ENCODE measurements at regions not wholly inside any gene's neighbourhood (a gene's known extent, or its start where the extent isn't known, plus 50 kb on each side); places are given as distances from the start of the nearest gene placed in this dataset.

GRCh38 chr12:43290836-43291235 lies 261.2 kb downstream of the ADAMTS20 start:
- ChIA-PET RAD21 (ENCODE audit: unreplicated experiment) (interaction anchor here (0.8 to 1.6 kb wide), 2 partner anchors 10 to 47 kb away, joined by 3 to 9 read pairs; no protein-coding TSS in a partner anchor), POLR2A (no interaction called here)
- in situ Hi-C loops (cut with MboI), result no loop called here

More at GRCh38 chr12:43290836-43291235, 261.2 kb downstream of the ADAMTS20 start:
- whole genome bisulfite sequencing (ENCODE audit: insufficient coverage, insufficient replicate concordance, low lambda C conversion rate, missing lambda C conversion rate), result 28% methylated on average over 2 of the region's 2 CpGs
- Histone ChIP-seq H3K27me3 (replicated peaks in 1 of 2; ENCODE audit: control insufficient read depth in 2 of 2, insufficient read depth in 2 of 2, low read length in 1 of 2) (no peaks in the 10 kb centered on the region), H3K27ac (ENCODE audit: control insufficient read depth, insufficient read depth) (no peak overlapping the region), H3K79me2 (ENCODE audit: control insufficient read depth, insufficient read depth, low read length) (no peaks in the 10 kb centered on the region), H3K9ac (ENCODE audit: control insufficient read depth, insufficient read depth, low read length) (no peak overlapping the region), H3K9me3 (replicated peaks; ENCODE audit: control insufficient read depth, insufficient read depth, low read length) (no peaks in the 10 kb centered on the region), H4K20me1 (ENCODE audit: control insufficient read depth, insufficient read depth) (no peaks in the 10 kb centered on the region), H3K4me1 (ENCODE audit: control insufficient read depth, insufficient read depth, low read length) (no peaks in the 10 kb centered on the region), H3K4me2 (ENCODE audit: control insufficient read depth, insufficient read depth) (no peak overlapping the region), H2AFZ (ENCODE audit: control insufficient read depth, low read depth, low read length) (no peak overlapping the region), H3K36me3 (ENCODE audit: control insufficient read depth in 2 of 2, insufficient read depth in 2 of 2, low read length in 1 of 2) (no peaks in the 10 kb centered on the region), H3K4me3 (no peak overlapping the region)
- ATAC-seq (no peak), FAIRE-seq (no peak), DNase-seq (ENCODE audit: low read depth, low spot score) (no peak)
- no peak for TF ChIP-seq ELK1 (IDR thresholded peaks at IDR 0.05; ENCODE audit: low read depth, low read length)
- TF ChIP-seq NR2C1 (IDR thresholded peaks at IDR 0.05), result no peak
- no peak for TF ChIP-seq GATAD2B (conservative IDR thresholded peaks at IDR 0.05; ENCODE audit: low read depth)
- no peak for TF ChIP-seq TAF1 (IDR thresholded peaks at IDR 0.05; ENCODE audit: borderline replicate concordance, low read depth, low read length)
- TF ChIP-seq ZNF384 (IDR thresholded peaks at IDR 0.05; ENCODE audit: borderline replicate concordance, low read depth, low read length), result no peak
- TF ChIP-seq SKIL (IDR thresholded peaks at IDR 0.05; ENCODE audit: low read depth, poor library complexity, severe bottlenecking), result no peak
- no peak for TF ChIP-seq EGR1 (IDR thresholded peaks at IDR 0.05; ENCODE audit: borderline replicate concordance in 1 of 2, low read depth in 2 of 2, low read length in 2 of 2)
- TF ChIP-seq, protein P1, sequence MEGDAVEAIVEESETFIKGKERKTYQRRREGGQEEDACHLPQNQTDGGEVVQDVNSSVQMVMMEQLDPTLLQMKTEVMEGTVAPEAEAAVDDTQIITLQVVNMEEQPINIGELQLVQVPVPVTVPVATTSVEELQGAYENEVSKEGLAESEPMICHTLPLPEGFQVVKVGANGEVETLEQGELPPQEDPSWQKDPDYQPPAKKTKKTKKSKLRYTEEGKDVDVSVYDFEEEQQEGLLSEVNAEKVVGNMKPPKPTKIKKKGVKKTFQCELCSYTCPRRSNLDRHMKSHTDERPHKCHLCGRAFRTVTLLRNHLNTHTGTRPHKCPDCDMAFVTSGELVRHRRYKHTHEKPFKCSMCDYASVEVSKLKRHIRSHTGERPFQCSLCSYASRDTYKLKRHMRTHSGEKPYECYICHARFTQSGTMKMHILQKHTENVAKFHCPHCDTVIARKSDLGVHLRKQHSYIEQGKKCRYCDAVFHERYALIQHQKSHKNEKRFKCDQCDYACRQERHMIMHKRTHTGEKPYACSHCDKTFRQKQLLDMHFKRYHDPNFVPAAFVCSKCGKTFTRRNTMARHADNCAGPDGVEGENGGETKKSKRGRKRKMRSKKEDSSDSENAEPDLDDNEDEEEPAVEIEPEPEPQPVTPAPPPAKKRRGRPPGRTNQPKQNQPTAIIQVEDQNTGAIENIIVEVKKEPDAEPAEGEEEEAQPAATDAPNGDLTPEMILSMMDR (IDR thresholded peaks at IDR 0.05 in 2 of 3, conservative IDR thresholded peaks at IDR 0.05 in 1 of 3; ENCODE audit: control insufficient read depth in 2 of 3, extremely low read depth in 1 of 3, insufficient read depth in 1 of 3, low read depth in 3 of 3, low read length in 3 of 3), result no peak
- no peak for TF ChIP-seq JUNB (IDR thresholded peaks at IDR 0.05)
- TF ChIP-seq CHD2 (IDR thresholded peaks at IDR 0.05; ENCODE audit: borderline replicate concordance, low read depth, low read length), result no peak
- TF ChIP-seq CBX3 (IDR thresholded peaks at IDR 0.05; ENCODE audit: borderline replicate concordance, low read depth), result no peak
- no peak for TF ChIP-seq FOXM1 (IDR thresholded peaks at IDR 0.05; ENCODE audit: low read depth, low read length)
- TF ChIP-seq, protein P2, sequence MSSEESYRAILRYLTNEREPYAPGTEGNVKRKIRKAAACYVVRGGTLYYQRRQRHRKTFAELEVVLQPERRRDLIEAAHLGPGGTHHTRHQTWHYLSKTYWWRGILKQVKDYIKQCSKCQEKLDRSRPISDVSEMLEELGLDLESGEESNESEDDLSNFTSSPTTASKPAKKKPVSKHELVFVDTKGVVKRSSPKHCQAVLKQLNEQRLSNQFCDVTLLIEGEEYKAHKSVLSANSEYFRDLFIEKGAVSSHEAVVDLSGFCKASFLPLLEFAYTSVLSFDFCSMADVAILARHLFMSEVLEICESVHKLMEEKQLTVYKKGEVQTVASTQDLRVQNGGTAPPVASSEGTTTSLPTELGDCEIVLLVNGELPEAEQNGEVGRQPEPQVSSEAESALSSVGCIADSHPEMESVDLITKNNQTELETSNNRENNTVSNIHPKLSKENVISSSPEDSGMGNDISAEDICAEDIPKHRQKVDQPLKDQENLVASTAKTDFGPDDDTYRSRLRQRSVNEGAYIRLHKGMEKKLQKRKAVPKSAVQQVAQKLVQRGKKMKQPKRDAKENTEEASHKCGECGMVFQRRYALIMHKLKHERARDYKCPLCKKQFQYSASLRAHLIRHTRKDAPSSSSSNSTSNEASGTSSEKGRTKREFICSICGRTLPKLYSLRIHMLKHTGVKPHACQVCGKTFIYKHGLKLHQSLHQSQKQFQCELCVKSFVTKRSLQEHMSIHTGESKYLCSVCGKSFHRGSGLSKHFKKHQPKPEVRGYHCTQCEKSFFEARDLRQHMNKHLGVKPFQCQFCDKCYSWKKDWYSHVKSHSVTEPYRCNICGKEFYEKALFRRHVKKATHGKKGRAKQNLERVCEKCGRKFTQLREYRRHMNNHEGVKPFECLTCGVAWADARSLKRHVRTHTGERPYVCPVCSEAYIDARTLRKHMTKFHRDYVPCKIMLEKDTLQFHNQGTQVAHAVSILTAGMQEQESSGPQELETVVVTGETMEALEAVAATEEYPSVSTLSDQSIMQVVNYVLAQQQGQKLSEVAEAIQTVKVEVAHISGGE (CRISPR knock-in tag; IDR thresholded peaks at IDR 0.05), result no peak
- TF ChIP-seq NFYA (IDR thresholded peaks at IDR 0.05; ENCODE audit: borderline replicate concordance, low read depth, low read length), result no peak
- no peak for TF ChIP-seq IKZF2 (IDR thresholded peaks at IDR 0.05)
- no TSS peak for BruUV-seq (replicated peaks)
- intact Hi-C loops (cut with micrococcal nuclease; ENCODE audit: unreplicated experiment), result no loop called here
- ChIA-PET SMC1A (ENCODE audit: uncharacterized antibody, unreplicated experiment) (interaction anchor here (1.0 to 2.8 kb wide), 3 partner anchors 9 to 788 kb away, joined by 3 to 15 read pairs (median 3); no protein-coding TSS in a partner anchor), CTCF (interaction anchor here (0.9 to 1.8 kb wide), 2 partner anchors 9 to 46 kb away, joined by 3 to 7 read pairs; no protein-coding TSS in a partner anchor)

All from GM12878 (cell line).